ENCODE measurements at regions not wholly inside any gene's neighbourhood (a gene's known extent, or its start where the extent isn't known, plus 50 kb on each side); places are given as distances from the start of the nearest gene placed in this dataset.
"Not testable (repeated sequence)": the region's sequence is repeated elsewhere in the genome, so short reads cannot be mapped to it uniquely, and the experiment has no call there.

- H3K27ac ChIP-seq: no peak overlapping the region
- TF ChIP-seq CTCF (conservative IDR thresholded peaks at IDR 0.05): no peak
These were observed 261.8 kb downstream of the BTG1 start for GRCh38 chr12:91883811-91884210.

DNA sequence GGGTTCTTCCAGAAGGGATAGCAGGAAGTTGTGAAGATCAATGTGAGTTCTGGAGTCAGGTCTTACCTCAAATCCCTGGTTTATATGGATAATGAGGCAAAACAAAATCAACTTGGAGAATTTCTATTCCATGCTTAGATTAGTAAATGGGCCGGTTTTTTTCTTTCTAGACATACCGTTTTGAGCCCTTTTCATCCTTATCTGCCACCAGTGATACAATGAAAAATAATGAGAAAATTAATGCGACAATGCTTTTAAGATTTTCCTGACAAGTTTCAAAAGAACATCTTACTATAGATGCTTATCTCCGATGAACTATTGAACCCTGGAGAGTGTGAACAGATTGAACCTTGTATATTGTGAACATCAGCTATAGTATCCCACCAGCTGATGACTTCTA, 262.7 kb downstream of the BTG1 start:
- no peak overlapping the region for H3K27ac ChIP-seq
- no peak for TF ChIP-seq CTCF (conservative IDR thresholded peaks at IDR 0.05)

DNA sequence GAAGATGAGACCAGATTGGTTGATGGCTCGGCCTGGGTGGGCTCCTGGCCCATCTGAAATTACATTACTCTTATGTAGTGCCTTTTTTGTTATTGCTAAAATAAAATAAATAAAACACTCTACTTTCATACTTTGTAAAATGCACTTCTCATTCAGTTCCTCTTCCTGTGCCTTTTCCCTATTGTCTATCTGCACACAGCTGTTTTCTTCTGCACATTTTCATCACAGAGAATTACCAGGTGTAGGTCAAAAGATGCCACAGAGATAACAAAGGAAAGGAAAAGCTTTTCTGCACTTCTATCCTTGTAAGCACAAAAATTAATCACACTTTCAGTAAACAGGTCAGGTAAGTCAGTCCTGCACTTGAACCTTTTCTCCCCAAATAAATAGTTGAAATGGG, 265.1 kb downstream of the BTG1 start:
- H3K27ac ChIP-seq: no peak overlapping the region
- no peak for TF ChIP-seq CTCF (conservative IDR thresholded peaks at IDR 0.05)

GRCh38 chr12:91877456-91878235, 268.0 kb downstream of the BTG1 start:
- H3K27ac ChIP-seq: no peak overlapping the region
- TF ChIP-seq CTCF (conservative IDR thresholded peaks at IDR 0.05): no peak

DNA sequence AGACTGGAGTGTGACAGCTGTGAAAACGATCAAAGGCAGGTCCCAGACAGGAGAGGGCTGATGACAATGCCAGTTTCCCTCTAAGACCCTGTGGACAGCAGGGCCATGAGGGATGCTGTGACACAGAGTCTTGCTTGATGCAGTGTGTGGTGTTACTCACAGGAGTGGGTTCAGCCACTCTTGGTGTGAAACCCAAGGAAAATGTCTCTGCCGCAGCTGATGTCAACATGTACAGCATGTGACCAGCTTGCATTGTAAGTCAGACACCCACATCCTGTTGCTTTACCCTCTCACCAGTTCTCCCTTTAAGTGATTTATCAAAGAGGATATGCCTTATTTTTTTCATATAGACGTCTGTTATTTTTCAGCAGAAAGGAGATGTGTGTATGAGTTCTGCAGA, 268.6 kb downstream of the BTG1 start:
- H3K27ac ChIP-seq: no peak overlapping the region

GRCh38 chr12:91875671-91876070, 270.0 kb downstream of the BTG1 start:
- H3K27ac ChIP-seq: not testable (repeated sequence)

More for the DNA sequence above, 268.6 kb downstream of the BTG1 start:
- TF ChIP-seq CTCF (conservative IDR thresholded peaks at IDR 0.05): no peak

DNA sequence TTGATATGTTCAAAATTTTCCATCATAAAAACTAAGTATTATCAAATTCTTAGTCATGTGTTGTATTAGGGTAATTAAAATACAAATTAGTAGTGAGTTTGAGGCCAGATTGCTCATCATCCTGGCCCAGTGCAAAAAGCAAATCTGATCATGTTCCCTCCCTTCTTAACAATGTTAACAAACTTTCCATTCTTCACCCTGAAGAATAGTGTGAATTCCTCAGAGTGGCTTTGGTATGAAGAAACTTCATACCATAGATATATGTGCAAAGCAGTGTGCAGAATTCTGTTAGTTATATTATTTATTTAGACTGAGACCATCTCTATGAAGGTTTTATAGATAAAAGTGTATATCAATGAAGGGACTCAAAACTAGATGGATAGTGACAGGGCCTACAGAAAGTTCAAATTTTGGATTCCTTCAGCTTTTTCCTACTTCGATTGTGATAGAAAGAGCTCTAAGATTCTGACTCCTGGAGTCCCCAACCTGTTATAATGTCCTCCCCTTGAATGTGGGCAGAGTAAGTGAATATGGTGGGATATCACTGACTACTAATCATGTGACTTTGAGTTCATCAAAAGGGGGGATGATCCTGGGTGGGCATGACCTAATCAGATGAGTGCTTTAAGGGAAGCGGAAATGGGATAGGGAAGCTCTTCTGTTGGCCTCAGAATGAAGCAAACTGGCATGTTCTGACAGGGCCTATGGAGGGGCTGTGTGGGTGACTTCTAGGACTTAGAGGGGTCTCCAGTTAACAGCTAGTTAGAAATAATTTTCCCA, 271.4 kb downstream of the BTG1 start:
- no peak for TF ChIP-seq CTCF (conservative IDR thresholded peaks at IDR 0.05)
- H3K27ac ChIP-seq: no peak overlapping the region

DNA sequence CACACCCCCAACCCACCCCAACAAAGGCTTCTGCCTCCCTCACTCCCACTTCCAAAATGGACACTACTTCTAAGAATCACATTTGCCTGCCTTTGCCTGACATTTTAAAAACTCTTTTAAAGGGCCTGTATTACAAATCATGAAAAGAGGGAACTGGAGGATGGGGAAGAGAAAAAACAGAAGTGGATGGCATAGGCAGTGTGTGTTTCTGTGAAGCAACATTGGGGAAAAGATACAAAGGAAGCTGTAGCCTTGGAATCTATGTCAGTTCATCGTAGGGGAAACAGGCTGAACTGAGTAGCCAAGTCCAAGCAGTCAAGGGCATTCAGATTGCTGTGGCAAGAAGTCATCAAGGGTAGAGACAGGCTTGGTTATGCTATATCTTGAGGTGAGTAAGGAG, 273.9 kb downstream of the BTG1 start:
- no peak for TF ChIP-seq CTCF (conservative IDR thresholded peaks at IDR 0.05)

More for the DNA sequence above, 273.9 kb downstream of the BTG1 start:
- H3K27ac ChIP-seq: no peak overlapping the region
